ENCODE measurements at regions not wholly inside any gene's neighbourhood (a gene's known extent, or its start where the extent isn't known, plus 50 kb on each side); places are given as distances from the start of the nearest gene placed in this dataset.

- TF ChIP-seq POLR2A (IDR thresholded peaks at IDR 0.05) (no peak), CTCF (IDR thresholded peaks at IDR 0.05) (no peak), POLR2AphosphoS5 (IDR thresholded peaks at IDR 0.05) (no peak)
Measured at GRCh38 chr12:90652280-90652679, 302.7 kb downstream of the CCER1 start.
